NCI-H2196 treated with DMSO at 0.1 percent for 48 hours (cell line): ENCODE measurements at regions not wholly inside any gene's neighbourhood (a gene's known extent, or its start where the extent isn't known, plus 50 kb on each side); places are given as distances from the start of the nearest gene placed in this dataset.
"Not testable (repeated sequence)": the region's sequence is repeated elsewhere in the genome, so short reads cannot be mapped to it uniquely, and the experiment has no call there.

ENCODE experiments used
- DNase-seq: peaks from one replicate; lab custom pipeline; 2025; ENCODE audit not compliant: unreplicated experiment; lab: John Stamatoyannopoulos, UW

DNA sequence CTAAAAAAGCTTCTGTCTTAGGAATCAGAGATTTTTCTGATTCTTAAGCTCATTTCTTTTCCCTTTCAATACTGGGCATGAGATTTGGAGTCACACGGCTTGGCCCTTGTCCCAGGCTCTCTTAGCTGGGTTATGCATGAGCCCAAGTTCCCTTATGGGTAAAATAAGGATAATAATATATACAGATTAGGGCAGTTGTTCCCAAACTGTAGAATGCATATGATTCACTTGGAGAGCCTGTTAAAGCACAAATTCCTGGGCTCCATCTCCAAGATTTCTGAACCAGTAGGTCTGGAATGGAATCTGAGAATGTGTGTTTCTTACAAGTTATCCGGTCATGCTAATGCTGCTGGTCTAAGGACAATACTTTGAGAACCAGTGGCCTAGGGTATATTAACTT, 154.0 kb downstream of the REEP3 start:
- no peak for DNase-seq

DNA sequence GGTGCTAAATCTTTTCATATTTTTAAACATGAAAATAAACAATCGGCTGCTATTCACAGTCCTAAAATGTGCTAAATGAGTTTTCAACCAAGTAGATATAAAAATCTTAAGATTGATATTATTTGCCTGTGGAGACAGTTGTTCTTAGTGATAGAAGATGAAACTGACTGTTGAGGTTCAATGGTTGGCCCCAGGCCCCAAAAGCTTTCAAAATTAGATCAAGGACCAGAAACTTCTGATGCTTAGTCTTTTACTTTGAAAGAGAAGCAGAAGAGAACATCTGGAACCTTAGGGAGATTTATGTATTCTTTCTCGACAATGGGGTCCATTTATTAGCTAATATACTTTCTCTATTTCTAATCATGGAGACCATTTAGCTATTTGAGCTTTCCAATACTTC, 155.8 kb downstream of the REEP3 start:
- DNase-seq: no peak

DNA sequence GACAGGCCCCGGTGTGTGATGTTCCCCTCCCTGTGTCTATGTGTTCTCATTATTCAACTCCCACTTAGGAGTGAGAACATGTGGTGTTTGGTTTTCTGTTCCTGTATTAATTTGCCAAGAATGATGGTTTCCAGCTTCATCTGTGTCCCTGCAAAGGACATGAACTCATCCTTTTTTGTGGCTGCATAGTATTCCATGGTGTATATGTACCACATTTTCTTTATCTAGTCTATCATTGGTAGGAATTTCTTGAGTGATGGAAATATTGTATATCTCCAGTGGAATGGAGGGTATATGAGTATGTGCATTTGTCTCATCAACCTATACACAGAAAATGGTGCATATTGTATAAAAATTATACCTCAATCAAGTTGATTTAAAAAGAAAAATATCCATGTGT, 159.3 kb downstream of the REEP3 start:
- DNase-seq: not testable (repeated sequence)

DNA sequence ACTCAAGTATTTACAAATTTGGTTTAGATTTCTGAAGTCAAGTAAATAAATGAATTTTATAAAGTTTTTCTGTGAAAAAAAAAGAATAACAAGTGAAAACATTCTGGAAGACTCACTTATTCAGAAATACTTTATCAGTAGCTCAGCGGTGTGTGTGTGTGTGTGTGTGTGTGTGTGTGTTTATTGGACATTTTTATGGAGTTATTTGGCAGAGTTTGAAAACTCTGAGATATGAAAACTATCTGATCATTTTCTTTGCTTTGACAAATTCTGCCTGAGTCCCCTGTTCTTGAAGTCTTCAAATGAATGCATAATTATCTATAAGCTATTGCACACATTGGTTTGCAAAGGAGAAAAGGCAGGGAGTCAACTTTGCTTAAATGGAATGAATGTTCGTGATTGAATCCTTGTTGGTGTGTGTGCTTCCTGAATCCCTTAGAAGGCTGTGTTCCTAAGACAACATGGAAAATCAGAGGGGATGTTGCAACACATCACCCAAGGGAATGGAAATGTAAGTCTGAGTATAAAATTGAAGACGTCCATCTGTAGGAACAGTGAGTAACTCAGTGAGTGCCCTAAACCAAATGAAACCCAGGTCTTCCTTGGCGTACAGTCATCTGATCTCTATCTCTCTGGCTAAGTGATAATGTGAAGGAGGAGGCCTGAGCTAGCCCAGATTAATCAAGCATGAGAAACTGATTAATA, 160.9 kb downstream of the REEP3 start:
- no peak for DNase-seq

DNA sequence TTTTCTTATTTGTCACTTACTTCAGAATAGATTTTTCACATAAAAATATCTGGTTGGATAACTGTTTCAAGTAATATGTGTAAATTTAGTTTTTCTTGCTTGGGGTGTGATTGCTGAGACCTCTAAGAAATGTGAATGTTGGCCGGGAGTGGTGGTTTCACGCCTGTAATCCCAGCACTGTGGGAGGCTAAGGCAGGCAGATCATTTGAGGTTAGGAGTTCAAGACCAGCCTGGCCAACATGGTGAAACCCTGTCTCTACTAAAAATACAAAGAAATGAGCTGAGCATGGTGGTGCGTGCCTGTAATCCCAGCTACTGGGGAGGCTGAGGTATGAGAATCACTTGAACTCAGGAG, 161.5 kb downstream of the REEP3 start:
- not testable (repeated sequence) for DNase-seq

DNA sequence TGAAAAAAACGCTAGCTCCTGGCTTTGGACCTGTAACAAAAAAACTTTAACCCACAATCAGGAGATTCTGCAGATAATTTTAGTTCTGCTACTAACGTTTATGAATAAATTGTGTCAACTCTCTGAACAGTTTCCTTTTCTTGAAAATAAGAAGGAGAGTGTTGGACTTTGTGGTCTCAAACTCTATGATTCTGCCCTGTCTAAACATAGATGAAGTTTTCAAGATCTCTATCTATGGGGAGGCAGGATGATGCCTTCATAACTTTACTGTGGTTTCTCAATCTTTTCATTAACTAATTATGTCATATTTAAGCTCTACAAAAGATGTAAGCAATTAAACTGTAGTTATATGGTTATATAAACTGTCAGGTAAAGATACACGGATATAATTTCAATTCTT, 162.0 kb downstream of the REEP3 start:
- DNase-seq: no peak

DNA sequence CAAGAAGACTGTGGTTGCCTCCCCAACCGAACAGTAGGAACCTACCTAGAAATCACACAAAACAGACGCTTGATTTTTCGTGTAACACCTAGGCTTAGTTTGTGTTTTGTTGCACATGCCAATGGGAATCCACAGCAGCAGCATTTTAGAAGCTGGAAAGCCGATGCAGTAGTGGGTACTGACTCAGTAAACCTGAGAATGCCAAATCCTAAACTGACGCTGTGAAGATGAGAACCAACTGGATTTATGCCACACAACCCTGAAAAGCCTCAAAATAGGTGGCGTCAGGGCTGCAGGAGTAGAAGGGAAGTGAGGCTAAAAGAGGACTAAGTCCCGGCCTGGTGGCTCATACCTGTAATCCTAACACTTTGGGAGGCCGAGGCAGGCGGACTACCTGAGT, 162.5 kb downstream of the REEP3 start:
- no peak for DNase-seq

DNA sequence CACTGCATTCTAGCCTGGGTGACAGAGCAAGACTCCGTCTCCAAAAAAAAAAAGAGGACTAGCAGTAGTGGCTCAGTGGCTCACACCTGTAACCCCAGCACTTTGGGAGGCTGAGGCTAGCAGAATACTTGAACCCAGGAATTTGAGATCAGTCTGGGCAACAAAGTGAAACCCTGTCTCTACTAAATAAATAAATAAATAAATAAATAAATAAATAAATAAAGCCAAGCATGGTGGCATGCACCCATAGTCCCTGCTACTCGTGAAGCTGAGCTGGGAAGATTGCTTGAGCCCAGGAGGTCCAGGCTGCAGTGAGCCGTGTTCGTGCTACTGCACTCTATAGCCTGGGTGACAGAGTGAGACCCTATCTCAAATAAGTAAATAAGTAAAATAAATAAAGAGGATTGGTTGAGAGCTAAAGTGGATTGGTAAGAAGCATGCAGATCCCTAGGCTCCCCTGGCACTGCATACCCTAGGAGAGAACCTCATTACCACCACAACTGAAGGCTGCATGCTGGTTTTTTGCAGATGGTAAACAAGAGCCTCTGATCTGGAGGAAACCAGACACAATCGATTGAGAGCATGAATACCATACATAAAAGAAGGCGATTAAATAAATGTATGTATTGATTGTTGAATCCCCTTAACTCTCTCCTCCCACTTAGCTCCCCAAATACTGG, 163.2 kb downstream of the REEP3 start:
- no peak for DNase-seq

DNA sequence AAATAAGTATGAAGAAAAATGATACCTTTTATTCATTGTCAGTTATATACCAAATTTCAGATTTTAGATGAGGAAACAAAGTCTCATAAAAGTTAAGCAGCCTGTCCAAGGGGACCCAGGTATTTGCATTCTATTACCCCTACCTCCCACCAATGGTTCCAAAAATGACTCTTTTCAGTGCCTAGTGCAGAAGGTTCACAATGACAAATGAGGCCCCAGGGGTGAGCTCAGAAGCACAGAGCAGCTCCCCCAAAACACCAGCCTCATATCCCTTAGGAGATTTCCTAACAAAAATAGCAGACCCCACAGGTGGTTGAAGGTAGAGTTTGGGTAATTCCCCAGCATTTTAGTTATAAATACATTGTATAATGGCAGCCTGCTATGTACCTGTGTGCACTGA, 168.6 kb downstream of the REEP3 start:
- no peak for DNase-seq

DNA sequence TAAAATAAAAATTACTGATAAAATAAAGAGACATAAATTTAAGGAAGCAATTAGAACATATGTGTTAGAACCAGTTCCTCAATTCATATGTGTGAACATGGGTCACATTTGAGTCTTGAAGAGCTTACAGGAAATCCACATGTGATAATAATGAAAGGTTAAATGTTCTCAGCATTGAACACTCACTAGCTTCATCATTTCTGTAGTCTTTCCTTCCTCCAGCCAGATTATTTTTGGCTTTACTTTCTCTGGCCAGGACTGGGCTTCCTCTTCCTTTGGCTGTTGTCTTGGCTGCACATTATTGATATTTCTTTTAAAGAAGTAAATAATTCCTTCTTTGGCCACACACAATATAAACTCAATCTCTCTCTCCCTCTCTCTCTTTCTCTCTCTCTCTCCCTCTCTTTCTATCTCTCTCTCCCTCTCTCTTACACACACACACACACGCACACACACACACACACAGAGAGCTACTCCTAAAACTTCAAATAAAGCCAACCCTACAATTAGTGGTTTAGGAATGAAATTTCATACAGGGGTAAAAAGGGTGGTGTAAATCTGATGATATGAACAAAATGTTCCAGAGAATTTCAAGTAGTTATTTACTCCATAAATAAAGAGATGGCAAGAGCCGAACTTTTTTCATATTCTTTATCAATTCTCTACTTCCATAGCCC, 171.2 kb downstream of the REEP3 start:
- no peak for DNase-seq

DNA sequence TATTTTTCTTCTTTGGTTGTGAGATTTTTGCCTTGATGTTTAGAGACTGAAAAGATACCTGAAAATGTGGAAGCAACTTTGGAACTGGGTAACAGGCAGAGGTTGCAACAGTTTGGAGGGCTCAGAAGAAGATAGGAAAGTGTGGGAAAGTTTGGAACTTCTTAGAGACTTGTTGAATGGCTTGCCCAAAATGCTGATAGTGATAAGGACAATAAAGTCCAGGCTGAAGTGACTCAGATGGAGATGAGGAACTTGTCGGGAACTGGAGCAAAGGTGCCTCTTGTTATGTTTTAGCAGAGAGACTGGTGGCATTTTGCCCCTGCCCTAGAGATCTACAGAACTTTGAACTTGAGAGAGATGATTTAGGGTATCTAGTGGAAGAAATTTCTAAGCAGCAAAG, 171.8 kb downstream of the REEP3 start:
- not testable (repeated sequence) for DNase-seq

DNA sequence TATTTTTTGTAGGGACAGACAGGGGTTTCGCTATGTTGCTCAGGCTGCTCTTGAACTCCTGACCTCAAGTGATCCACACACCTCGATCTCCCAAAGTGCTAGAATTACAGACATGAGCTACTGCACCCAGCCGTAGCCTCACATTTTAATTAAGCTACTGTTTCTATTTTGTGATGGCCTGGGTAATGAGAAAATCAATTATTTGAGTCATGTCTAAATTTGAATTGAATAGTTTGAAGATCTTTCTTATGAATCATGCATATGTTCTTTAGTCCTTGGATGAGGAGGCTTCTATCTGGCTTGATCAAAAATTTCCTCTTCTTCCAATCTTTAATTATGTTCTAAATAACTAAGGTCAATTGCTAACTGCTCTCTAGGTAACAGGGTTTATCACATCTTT, 175.0 kb downstream of the REEP3 start:
- DNase-seq: no peak

DNA sequence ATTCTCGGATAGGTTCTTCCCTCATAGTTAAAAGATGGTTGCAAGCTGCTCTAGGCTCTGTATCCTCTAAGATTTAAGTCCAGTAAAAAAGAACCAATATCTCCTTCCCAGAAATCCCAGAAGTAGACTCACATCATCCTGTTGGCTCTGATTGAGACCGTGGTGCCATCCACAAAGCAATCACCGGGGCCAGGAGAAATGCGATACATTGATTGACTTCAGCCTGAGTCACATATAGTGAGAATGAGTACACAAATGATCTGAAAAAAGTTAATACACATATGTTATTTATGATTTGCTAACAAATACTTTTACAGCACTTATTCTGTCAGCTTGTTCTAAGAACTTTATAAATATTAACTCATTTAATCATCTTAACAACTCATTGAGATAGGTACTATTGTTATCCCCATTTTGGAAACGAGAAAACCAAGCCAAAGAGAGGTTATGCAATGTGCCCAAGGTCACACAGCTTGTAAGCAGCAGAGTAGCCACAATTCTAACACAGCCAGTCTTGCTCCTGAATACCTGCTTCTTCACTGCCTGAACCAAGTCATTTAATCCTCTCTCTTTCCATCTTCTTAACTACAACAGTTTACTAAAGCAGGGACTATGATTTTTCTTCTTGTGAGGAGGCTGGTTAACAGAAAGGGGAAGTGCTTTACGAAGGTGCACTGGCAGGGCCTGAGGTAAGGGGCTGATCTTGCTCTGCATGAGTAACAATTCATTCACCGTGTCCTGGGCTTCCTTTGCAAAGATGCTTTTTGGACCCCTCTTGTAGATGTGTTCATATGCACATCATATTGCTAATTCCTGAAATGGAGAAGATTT, 177.0 kb downstream of the REEP3 start:
- DNase-seq: no peak

DNA sequence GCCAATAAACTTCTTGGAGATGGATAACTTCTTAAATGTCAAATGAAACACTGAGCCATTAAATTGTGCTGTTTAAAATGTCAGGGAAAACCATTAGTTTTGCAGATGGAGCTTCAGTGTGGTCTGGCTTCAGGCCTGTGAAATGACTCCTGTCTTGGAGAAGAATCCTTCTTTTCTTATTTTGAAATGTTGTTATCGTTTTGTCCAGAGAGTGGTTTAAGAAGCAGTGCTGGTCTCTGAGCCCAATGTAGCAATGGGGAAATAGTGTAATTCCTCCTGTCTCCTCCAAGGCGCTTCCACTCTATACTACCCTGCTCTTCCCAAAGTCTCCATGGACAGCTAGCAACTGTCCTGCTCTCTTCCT, 177.6 kb downstream of the REEP3 start:
- no peak for DNase-seq

DNA sequence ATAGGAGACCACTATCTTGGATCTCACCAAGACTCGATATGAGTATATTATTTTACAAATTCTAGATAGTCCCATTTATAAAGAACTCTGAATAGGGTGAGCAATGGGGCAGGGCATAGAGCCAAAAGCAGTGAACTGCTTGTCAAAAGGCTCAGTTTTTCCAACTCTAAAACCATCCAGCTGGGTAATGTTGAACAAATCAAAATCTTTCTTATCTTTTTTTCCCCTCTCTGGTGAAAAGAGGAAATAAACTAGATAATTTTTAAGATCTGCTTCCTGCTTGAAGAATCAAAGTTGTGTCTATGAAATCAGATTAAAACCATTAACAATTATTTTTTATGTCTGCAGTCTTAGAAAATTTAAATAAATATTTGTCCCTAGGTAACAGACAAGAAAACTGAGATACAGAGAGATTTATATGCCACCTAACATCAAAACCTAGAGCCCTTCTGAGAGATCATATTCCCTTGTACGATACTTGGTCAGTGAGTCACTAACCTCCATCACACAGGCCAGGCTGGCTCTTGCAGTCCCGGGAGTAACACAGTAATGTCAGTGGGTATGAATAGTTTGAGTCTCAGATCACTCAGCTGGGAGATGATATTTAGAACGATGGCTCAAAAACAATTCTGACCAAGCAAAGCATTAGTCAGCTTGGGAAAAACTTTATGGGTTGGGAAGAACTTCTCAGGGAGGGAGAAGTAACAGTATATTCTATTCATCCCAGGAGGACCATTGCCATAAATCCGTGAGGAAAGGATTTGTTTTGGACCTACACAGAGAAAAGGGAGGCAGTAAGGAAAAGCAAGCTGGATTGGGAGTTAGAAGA, 178.8 kb downstream of the REEP3 start:
- DNase-seq: peak; percentile 12

DNA sequence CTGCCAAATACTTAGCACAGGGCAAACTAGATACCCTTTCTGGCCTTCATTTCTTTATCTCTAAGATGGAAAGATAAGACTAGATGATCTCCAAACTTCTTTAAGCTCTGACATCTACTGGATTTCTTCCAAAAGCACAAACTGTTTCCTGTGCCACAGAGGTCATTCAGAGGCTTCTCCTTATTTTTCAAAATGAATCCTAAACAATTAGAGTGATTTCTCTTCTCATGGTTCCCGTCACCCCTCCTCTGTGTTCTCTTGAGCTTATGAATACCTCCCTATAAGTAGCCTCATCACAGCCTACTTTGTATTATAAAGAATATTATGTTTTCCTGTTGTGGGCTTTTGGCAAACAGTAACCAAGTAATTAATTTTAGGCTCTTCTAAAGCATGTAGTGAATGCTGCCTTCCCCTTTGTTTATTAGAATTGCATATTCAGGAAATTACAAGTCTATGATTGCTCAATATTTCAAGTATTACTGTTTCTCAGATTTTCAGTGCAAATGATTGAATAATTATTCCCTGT, 179.5 kb downstream of the REEP3 start:
- DNase-seq: no peak

DNA sequence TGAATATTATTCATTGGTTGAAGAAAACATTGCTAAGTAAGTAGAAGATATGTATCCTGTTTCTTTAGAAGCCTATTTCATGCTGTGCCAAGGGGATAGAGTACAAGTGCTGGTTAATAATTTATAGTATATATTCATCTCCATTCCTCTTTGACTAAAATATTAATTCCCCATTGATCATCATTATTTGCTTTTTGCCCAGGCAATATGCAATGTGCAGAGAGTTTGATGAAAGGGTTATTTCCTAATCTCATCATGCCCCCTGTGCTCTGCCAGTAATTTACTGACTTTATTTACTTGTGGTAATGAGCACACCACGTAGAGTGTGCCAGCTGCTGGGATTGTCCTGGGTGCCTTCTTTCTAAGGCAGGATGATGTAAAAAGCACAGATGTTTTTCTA, 180.9 kb downstream of the REEP3 start:
- peak; percentile 8 for DNase-seq

DNA sequence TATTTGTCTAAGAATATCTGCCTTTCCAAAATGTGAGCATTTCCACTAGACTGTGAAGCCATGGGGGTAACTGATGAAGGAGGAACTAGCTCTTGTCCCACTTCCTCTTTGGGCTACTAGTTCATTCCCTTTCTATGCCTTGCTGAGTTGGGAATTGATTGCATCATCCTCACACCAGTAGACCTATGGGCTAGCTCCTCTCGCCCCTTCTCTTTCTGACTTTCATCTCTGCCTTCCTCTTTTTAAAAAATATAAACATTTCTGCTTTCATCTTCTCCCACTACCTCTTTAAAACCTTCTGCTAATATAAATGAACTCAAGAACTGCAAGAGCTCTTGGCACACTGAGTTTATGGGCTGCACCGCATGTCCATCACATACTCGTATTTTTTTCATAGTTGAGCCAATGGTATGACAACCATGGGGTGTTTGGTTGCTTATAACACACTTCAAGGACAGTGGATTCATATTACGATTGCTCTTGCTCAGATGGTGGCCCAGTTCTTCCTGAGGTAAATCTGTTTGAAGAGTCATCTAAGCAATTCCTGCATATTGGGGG, 182.0 kb downstream of the REEP3 start:
- DNase-seq: peak; percentile 69

DNA sequence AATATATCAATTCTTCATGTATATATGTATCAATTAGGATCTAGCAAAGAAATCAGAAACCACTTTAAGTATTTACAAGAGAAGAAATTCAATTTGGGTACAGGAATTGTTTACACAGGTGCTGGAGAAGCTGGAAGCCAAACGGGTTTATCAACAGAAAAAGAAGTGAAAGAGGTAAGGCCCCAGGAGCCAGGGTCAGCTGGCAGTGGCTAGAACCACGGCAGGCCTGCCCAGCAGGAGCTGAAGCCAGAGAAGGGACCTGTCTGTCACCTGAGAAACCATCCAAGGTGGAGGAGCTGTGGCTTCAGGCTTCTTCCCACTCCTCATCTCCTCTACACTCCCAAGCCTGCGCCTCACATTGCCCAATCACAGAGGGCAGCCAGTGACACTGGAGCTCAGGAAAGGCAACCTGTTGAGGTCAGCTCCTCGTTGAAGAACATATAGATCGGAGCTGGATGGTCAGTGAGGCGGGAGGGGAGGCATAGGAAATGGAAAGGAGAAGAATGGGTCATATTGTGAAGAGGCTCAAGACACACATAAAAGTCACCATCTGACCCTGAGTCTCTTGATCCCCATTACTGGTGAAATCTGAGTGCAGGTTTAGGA, 182.6 kb downstream of the REEP3 start:
- peak; percentile 68 for DNase-seq
